GM12865 (cell line): ENCODE measurements at regions not wholly inside any gene's neighbourhood (a gene's known extent, or its start where the extent isn't known, plus 50 kb on each side); places are given as distances from the start of the nearest gene placed in this dataset.

Experiments used
- DNase-seq: peaks from one replicate; pipeline ENCODE4 v3.0.0; 2010; ENCODE audit warnings: low read depth
- H3K4me3 ChIP-seq: 2 replicates; pipeline ENCODE4 v1.5.1; 2011; ENCODE audit warnings: mild to moderate bottlenecking, low read depth, low read length, control low read depth
- TF ChIP-seq, protein P1 (sequence below): IDR thresholded peaks from 2 replicates; pipeline ENCODE4 v1.5.1; 2011; ENCODE audit warnings: low read length, control low read depth, low read depth, inconsistent platforms; ENCODE audit not compliant: insufficient read depth; ENCODE audit errors: missing control alignments

DNA sequence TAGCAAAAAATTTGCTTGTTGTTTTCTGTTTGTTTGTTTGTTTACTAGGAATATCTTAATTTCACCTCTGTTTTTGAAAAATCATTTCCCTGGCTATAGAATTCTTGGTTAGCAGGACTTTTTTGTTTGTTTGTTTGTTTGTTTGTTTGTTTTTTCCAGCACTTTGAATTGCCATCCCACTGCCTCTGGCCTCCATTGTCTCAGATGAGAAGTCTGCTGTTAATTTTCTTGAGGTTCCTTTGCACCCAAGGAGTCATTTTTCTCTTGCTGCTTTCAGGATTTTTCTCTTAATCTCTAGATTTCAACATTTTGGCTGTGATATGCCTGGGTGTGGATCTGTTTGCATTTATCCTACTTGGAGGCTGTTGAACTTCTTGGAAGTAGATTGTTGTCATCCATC lies 105.7 kb downstream of the FOXL3 start:
- no peak overlapping the region for H3K4me3 ChIP-seq
- TF ChIP-seq, protein P1, sequence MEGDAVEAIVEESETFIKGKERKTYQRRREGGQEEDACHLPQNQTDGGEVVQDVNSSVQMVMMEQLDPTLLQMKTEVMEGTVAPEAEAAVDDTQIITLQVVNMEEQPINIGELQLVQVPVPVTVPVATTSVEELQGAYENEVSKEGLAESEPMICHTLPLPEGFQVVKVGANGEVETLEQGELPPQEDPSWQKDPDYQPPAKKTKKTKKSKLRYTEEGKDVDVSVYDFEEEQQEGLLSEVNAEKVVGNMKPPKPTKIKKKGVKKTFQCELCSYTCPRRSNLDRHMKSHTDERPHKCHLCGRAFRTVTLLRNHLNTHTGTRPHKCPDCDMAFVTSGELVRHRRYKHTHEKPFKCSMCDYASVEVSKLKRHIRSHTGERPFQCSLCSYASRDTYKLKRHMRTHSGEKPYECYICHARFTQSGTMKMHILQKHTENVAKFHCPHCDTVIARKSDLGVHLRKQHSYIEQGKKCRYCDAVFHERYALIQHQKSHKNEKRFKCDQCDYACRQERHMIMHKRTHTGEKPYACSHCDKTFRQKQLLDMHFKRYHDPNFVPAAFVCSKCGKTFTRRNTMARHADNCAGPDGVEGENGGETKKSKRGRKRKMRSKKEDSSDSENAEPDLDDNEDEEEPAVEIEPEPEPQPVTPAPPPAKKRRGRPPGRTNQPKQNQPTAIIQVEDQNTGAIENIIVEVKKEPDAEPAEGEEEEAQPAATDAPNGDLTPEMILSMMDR: no peak
- DNase-seq: no peak

DNA sequence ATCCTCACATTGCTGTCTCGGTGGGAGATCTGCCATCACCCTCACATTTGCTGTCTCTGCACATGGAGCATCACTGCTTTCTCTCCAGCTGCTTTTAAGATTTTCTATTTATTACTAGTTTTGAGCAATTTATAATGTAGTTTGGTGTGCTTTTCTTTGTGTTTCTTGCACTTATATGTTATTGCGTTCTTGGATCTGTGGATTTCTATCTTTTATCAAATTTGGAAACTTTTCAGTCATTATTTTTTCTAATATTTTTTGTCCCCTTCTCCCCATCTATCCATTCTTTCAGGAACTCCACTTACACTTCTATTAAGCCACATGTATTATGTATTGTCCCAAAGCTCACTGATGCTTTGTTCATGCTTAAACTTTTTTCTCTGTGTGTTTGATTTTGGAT lies 108.9 kb downstream of the FOXL3 start:
- no peak overlapping the region for H3K4me3 ChIP-seq
- TF ChIP-seq, protein P1: no peak
- no peak for DNase-seq

DNA sequence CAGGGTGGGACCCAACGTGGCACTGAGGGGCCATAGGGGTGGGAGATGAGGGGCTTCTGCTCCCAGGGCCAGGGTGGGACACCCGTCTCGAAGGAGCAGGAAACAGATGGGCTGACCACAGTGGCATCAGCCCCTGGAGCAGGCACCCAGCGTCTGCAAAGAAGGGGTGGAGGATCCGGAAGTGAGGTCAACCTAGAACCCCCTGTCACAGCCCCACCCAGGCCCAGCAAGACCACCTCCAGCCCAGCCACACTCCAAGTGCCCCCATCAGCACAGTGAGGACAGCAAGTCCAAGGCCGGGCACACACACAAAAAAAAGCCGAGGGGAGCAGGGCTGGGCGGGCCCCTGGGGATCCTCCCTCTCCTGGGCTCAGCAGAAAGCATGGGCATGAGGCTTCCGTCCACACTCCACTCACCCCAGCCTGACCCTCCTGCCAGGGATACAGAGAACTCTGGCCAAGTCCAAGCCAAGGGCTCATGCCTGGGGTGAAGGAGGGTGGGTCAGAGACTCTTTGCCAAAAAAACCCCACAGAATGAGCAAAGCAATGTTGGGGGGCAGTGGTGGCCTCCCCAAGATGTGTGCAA lies 111.0 kb downstream of the FOXL3 start:
- TF ChIP-seq, protein P1: no peak
- H3K4me3 ChIP-seq: no peak overlapping the region
- no peak for DNase-seq

DNA sequence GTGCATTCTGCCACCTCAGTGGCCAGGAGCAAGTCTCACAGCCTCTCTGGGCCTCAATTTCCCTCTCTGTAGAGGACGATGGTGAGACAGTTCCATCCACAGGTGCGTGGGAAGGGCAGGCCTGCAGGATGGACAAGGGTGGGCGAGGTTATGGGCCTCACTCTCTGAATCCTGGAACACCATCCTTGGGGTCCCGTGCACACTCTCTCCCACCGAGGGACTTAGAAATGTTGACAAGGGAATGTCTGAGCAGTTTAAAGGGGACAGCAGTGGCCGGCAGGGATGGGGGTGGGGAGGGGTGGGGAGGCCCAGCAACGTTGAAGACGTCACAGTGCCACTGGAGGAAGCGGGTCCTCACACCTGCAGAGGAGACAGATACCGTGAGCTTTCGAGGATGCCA lies 111.5 kb downstream of the FOXL3 start:
- TF ChIP-seq, protein P1: no peak
- DNase-seq: no peak

DNA sequence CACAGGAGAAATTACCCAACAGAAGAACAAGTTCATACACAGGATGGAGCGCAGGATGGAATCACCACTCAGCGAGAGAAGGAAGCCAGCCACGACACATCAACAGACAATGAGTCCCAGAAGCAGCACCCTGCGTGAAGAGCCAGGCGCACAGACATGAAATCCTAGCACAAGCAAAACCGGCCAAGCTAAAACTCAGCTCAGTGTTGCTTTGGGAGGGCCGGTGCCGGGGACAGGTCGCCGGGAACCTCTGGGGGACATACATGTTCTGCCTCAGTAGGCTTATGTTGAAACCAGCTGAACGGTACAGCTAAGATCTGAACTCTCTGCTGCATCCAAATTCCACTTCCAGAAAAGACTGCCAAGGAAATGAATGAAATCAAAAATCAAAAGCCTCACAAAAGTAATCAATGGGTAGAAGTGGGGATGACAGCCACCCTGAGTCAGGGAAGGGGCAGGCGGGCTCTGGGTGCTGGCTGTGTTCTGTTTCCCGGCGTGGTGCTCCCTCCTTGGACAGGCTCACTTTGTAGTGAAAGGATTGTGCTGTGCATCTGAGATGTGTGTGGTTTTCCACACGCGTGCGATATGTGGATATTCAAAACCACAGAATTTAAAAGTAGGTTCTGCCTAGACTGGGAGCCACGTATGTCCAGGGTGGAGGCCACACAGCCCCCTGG lies 114.7 kb downstream of the PDGFA start:
- H3K4me3 ChIP-seq: no peak overlapping the region
- TF ChIP-seq, protein P1: no peak
- DNase-seq: no peak

More for the DNA sequence above, 111.5 kb downstream of the FOXL3 start:
- no peak overlapping the region for H3K4me3 ChIP-seq

DNA sequence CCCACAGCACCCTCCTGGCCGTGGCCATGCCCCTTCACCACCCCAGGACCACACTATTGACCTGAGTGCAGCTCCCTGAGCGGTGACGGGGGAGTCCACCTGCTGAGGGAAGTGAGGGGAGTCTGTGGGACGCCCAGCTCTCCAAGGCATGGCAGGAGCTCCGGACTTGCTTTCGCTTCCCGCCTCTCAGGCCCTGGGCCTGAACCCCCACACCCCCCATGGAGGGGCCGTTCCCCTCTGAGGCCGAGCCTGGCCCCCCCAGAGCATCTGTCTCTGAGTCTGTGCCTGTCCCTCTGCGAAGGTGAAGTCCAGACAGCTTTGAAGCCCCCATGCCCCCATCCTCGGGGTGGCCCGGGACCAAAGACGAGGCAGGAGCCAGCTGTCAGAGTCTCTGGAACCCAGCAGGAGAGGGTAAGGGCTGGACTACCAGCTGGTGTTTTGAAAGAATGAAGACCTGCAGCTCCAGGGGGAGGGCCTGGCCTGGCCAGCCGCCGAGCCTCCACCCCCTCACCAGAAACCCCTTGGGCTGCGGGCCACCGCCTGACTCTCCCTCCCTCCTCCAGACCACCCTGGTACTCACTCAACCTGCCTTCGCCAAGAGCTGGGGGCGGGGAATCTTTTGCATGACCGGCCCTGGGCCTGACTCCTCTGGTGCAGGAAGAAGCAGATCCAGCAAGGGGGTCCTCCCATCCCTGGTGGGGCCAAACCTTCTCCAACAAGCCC lies 114.0 kb downstream of the PDGFA start:
- H3K4me3 ChIP-seq: no peak overlapping the region
- no peak for DNase-seq
- TF ChIP-seq, protein P1: no peak
